ENCODE measurements at regions not wholly inside any gene's neighbourhood (a gene's known extent, or its start where the extent isn't known, plus 50 kb on each side); places are given as distances from the start of the nearest gene placed in this dataset.

- TF ChIP-seq CTCF (conservative IDR thresholded peaks at IDR 0.05; ENCODE audit: low read length): no peak
- no peak overlapping the region for H3K4me3 ChIP-seq (ENCODE audit: low read length)
- DNase-seq (ENCODE audit: low read depth): no peak
These were observed 113.6 kb downstream of the RTL9 start for GRCh38 chrX:110472265-110472664.

GRCh38 chrX:110477593-110478228 is 119.1 kb downstream of the RTL9 start:
- DNase-seq (ENCODE audit: low read depth): no peak
- H3K4me3 ChIP-seq (ENCODE audit: low read length): no peak overlapping the region
- no peak for TF ChIP-seq CTCF (conservative IDR thresholded peaks at IDR 0.05; ENCODE audit: low read length)

DNA sequence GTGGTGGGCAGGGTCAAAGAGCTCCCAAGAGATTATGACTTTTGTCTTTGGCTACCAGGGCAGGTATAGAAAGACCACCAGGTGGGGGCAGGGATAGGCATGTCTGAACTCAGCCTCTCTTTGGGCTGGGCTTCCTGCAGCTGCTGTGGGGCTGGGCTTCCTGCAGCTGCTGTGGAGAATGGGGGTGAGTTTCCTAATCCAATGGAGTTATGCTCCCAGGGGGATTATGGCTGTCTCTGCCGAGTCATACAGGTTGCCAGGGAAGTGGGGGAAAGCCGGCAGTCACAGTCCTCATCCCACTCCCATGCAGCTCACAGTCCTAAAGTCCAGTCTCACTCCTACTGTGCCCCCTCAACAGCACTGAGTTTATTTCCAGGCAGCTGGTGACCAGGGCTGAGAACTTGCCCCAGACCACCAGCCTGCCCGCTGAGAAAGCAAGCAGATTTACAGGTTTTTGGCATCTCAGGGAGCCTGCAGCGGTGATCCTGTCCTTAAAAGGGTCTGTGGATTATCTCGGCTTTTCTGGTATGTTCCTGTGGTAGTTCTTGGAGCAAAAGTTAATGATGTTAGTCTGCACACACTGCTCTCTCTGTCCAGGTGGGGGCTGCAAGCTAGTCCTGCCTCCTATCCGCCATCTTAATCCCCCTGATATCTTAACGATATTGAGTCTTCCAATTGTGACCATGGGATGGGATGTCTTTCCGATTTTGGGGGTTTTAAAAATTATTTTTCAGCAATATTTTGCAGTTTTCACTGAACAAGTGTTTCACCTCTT is 133.4 kb downstream of the RTL9 start:
- no peak overlapping the region for H3K4me3 ChIP-seq (ENCODE audit: low read length)
- TF ChIP-seq CTCF (conservative IDR thresholded peaks at IDR 0.05; ENCODE audit: low read length): no peak
- no peak for DNase-seq (ENCODE audit: low read depth)

DNA sequence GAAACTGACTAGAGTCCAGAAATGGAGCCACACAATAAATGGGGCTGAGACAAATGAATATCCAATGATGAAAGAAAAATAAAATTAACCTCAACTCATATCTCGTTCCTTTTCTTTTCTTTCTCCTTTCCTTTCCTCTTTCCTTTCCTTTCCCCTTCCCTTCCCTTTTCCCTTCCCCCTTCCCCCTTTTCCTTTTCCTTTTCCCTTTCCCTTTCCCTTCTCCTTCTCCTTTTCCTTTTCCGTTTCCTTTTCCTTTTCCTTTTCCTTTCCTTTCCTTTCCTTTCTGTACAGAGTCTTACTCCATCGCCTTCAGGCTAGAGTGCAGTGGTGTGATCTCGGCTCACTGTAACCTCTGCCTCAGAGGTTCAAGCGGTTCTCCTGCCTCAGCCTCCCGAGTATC is 146.3 kb downstream of the RTL9 start:
- TF ChIP-seq CTCF (conservative IDR thresholded peaks at IDR 0.05; ENCODE audit: low read length): no peak
- DNase-seq (ENCODE audit: low read depth): no peak
- no peak overlapping the region for H3K4me3 ChIP-seq (ENCODE audit: low read length)

DNA sequence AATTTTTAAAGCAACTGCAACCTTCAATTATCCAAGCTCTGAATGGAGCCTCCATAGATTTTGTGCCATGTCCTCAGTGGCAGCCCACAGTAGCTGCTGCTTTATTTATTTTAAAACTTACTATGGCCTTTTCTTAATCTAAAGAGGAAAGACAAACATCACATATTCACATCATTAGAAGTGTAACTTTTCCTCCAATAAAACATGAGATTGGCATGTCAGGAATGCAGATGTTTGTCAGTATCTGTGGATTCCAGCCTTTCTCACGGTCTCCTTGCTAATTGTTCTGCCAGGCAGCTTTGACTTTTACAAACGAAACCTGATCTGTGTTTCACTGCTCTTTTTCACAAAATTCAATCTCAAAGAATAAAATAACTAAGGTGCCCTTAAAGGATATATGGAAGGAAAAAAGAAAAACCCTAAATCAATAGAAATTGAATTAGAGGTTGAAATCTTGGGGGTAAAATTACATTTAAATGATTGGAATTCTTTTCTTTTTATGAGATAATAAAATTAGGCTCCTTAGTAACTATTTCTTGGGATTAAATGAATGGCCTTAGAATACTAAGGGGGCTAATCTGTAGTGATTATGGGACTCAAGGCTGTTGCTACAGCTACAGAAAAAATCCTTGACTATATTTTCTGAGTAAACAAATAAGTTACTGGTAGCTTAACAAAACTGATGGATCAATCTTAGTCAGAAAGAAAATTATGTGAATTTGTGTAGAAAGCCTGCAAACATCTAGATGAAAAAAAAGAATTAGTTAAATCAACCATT is 151.3 kb downstream of the RTL9 start:
- no peak for TF ChIP-seq CTCF (conservative IDR thresholded peaks at IDR 0.05; ENCODE audit: low read length)
- DNase-seq (ENCODE audit: low read depth): peak; percentile 45
- no peak overlapping the region for H3K4me3 ChIP-seq (ENCODE audit: low read length)

DNA sequence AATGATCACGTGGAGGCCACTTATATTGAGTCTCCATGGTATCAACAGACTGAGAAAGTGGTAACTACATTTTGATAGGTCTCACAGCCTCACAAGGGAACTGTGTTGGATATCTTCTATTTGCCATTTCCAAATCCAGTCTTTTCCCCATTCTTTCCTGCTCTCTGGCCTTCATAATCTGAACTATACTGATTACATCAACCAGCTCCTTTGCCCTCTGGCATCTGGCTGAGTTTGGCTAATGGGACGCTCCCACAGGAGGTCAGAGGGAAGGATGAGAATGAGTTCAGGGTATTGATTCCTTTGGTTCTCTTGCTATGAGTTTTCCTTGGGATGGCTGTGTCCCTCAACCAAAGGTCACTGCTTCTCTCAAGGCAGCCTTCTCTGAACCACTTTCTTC is 152.6 kb downstream of the RTL9 start:
- H3K4me3 ChIP-seq (ENCODE audit: low read length): no peak overlapping the region
- no peak for TF ChIP-seq CTCF (conservative IDR thresholded peaks at IDR 0.05; ENCODE audit: low read length)
- no peak for DNase-seq (ENCODE audit: low read depth)

Data from AG10803 (cell line).